Dendritic cell treated with granulocyte-macrophage colony-stimulating factor and Interleukin-4, amounts not matched to agents 40 ng/mL and 50 ng/mL, for 4 days (primary cell): ENCODE measurements at regions not wholly inside any gene's neighbourhood (a gene's known extent, or its start where the extent isn't known, plus 50 kb on each side); places are given as distances from the start of the nearest gene placed in this dataset.

Source experiments
- H3K27ac Mint-ChIP-seq: one replicate; pipeline ENCODE4 v1.8.0; 2022; ENCODE audit warnings: mild to moderate bottlenecking, mixed read lengths
- H3K27me3 Mint-ChIP-seq: one replicate; pipeline ENCODE4 v1.8.0; 2022; ENCODE audit warnings: mild to moderate bottlenecking, mixed read lengths
- H3K36me3 Mint-ChIP-seq: one replicate; pipeline ENCODE4 v1.8.0; 2022; ENCODE audit warnings: low read depth, mixed read lengths
- H3K4me1 Mint-ChIP-seq: one replicate; pipeline ENCODE4 v1.8.0; 2022; ENCODE audit warnings: low read depth, mixed read lengths
- H3K4me3 Mint-ChIP-seq: one replicate; pipeline ENCODE4 v1.8.0; 2022; ENCODE audit warnings: mild to moderate bottlenecking, moderate library complexity, mixed read lengths
- H3K9me3 Mint-ChIP-seq: one replicate; pipeline ENCODE4 v1.8.0; 2022; ENCODE audit warnings: mixed read lengths
- intact Hi-C: fragments of 100-400 bp; cut with micrococcal nuclease; formaldehyde crosslinking; loops from one replicate; pipeline ENCODE4 v1.15.0; 2022

GRCh38 chr17:14750866-14751265, 450.0 kb downstream of the HS3ST3B1 start:
- Mint-ChIP-seq H3K4me3 (no peak overlapping the region), H3K36me3 (no peaks in the 10 kb centered on the region), H3K9me3 (no peaks in the 10 kb centered on the region), H3K4me1 (peaks cover 33% of the 10 kb centered on the region), H3K27ac (no peak overlapping the region), H3K27me3 (no peaks in the 10 kb centered on the region)
- intact Hi-C loops, result no loop called here

DNA sequence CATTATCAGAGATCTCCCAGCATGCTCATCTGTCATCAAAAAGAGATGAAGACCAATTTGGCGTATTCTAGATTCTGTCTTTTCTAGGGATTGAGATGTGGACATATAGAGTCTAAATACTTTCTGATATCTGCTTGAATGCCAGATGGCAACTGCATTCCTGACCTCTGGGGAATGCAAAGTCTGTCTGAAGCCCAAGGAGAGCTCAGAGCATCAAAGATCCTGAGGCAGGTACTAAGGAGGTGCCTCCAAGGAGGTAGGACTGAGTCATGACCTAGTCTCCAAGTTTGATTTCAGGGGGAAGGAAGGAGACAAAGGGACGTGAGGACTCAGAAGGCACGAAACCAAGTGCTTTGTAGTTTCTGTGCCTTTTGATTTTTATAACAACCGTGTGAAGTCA, 448.4 kb downstream of the HS3ST3B1 start:
- H3K27ac Mint-ChIP-seq, result no peak overlapping the region
- H3K9me3 Mint-ChIP-seq, result no peaks in the 10 kb centered on the region
- H3K36me3 Mint-ChIP-seq, result no peaks in the 10 kb centered on the region
- no peaks in the 10 kb centered on the region for H3K27me3 Mint-ChIP-seq
- intact Hi-C loops, result loop anchor here (10.0 kb wide), 1 partner anchor 444 kb away; the partner anchor contains the start of gene HS3ST3B1
- H3K4me1 Mint-ChIP-seq, result peaks cover 44% of the 10 kb centered on the region
- no peak overlapping the region for H3K4me3 Mint-ChIP-seq

- intact Hi-C loops, result loop anchor here (10.0 kb wide), 1 partner anchor 443 kb away; the partner anchor contains the start of gene HS3ST3B1
These were observed 447.3 kb downstream of the HS3ST3B1 start for GRCh38 chr17:14748036-14748710.

DNA sequence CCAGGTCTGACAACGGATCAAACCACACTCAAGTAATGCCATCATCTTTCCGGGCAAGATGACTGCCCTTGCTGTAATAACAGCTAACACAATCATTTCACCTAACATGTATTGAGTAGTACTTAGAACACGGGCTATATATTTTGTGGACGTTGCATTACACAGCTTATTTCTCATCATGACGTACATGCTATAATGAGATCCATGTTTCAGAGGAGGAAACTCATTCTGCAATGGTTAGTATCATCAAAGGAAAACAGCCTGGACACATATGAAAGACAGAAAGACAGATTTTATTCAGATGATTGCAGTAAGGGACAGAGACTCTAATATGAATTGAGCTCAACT, 446.7 kb downstream of the HS3ST3B1 start:
- peak overlapping the region; percentile 43 for H3K27ac Mint-ChIP-seq
- H3K9me3 Mint-ChIP-seq, result no peaks in the 10 kb centered on the region
- no peaks in the 10 kb centered on the region for H3K27me3 Mint-ChIP-seq
- intact Hi-C loops, result loop anchor here (10.0 kb wide), 1 partner anchor 443 kb away; the partner anchor contains the start of gene HS3ST3B1
- no peaks in the 10 kb centered on the region for H3K36me3 Mint-ChIP-seq
- peaks cover 44% of the 10 kb centered on the region for H3K4me1 Mint-ChIP-seq
- H3K4me3 Mint-ChIP-seq, result no peak overlapping the region

More at GRCh38 chr17:14748036-14748710, 447.3 kb downstream of the HS3ST3B1 start:
- no peak overlapping the region for H3K4me3 Mint-ChIP-seq
- no peaks in the 10 kb centered on the region for H3K27me3 Mint-ChIP-seq
- H3K4me1 Mint-ChIP-seq, result peaks cover 44% of the 10 kb centered on the region
- H3K27ac Mint-ChIP-seq, result peak overlapping the region; percentile 43
- no peaks in the 10 kb centered on the region for H3K36me3 Mint-ChIP-seq
- H3K9me3 Mint-ChIP-seq, result no peaks in the 10 kb centered on the region

- Mint-ChIP-seq H3K36me3 (no peaks in the 10 kb centered on the region), H3K9me3 (no peaks in the 10 kb centered on the region), H3K4me1 (peaks cover 40% of the 10 kb centered on the region), H3K27ac (peak overlapping the region; percentile 43), H3K27me3 (no peaks in the 10 kb centered on the region), H3K4me3 (no peak overlapping the region)
- intact Hi-C loops, result loop anchor here (10.0 kb wide), 1 partner anchor 442 kb away; the partner anchor contains the start of gene HS3ST3B1
These were observed 446.1 kb downstream of the HS3ST3B1 start for GRCh38 chr17:14746822-14747602.

DNA sequence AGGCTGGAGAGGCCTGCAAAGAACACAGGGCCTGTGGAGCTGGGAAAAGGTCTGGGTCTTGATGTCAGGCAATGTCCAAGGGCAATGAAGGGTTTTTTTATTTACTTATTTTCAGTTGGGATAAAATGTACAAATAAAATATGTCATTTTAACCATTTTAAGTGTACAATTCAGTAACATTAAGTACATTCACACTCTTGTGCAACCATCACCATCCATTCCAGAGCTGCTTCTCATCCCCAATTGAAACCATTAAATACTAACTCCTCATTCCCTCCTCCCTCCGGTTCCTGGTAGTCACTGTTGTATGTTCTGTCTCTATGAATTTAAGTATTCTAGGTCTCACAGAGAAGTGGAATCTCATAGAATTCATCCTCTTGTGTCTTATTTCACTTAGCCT, 444.7 kb downstream of the HS3ST3B1 start:
- Mint-ChIP-seq H3K4me1 (peaks cover 45% of the 10 kb centered on the region), H3K36me3 (no peaks in the 10 kb centered on the region), H3K27ac (peak overlapping the region; percentile 51), H3K4me3 (no peak overlapping the region), H3K9me3 (no peaks in the 10 kb centered on the region), H3K27me3 (no peaks in the 10 kb centered on the region)
- intact Hi-C loops, result loop anchor here (10.0 kb wide), 1 partner anchor 441 kb away; the partner anchor contains the start of gene HS3ST3B1

DNA sequence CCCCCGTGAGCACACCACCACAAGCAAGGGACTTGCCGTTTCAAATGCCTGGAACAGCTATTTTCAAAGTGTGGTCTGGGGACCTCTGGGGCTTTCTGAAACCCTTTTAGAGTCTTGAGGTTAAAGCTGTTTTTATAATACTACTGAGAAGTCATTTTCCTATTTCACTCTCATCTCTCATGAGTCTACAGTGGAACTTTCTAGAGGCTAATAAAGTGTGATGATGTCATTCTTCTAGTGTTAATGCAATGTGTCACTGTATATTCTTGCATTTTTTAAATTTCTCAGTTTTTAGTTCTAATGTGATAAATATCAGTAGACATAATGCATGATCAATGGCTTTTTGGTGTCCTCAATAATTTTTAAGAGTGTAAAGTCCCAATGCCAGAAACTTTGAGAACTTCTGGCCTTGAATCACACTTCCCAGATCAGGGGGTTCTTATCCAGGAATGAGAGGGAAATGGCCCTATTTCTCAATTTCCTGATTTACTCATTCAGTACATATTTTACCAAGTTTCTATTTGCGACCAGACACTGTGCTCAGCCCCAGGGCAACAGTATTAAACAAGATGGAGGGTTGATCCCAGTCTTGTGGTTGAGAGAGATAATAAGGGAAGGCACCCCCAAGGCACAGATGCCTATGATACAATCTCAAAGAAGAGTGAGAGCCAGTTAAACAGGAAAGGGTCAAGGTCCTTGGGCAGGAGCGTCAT, 444.0 kb downstream of the HS3ST3B1 start:
- Mint-ChIP-seq H3K9me3 (no peaks in the 10 kb centered on the region), H3K27ac (peak overlapping the region; percentile 51), H3K27me3 (no peaks in the 10 kb centered on the region), H3K4me3 (no peak overlapping the region), H3K36me3 (no peaks in the 10 kb centered on the region), H3K4me1 (peaks cover 51% of the 10 kb centered on the region)
- intact Hi-C loops, result loop anchor here (10.0 kb wide), 1 partner anchor 440 kb away; the partner anchor contains the start of gene HS3ST3B1

DNA sequence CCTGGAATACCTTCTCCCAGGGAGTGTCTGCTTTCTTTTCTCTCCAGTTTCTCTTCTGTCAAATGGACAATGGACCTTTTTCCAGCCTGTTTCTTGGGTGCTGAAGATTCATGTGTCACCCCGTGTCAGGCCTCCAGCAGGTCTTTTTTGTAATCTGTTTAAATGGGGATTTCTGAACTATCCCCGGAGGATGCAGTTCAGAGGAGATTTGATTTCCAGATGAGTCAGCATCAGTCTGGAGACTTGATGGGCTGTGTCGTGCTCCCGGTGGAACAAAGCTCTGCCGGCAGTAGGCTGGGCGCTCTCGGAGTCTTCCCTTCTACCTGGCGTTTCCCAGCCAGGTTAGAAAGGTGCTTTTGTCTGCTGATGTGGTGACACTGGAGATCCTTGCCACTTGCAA, 440.6 kb downstream of the HS3ST3B1 start:
- Mint-ChIP-seq H3K9me3 (no peaks in the 10 kb centered on the region), H3K36me3 (no peaks in the 10 kb centered on the region), H3K27ac (no peak overlapping the region), H3K27me3 (no peaks in the 10 kb centered on the region), H3K4me3 (no peak overlapping the region), H3K4me1 (peaks cover 61% of the 10 kb centered on the region)
- intact Hi-C loops, result loop anchor here (1.0 to 10.0 kb wide), 2 partner anchors 20 to 437 kb away; partner anchors contain the start of gene HS3ST3B1

- Mint-ChIP-seq H3K9me3 (no peaks in the 10 kb centered on the region), H3K27me3 (no peaks in the 10 kb centered on the region), H3K27ac (peak overlapping the region; percentile 48), H3K4me1 (peaks cover 49% of the 10 kb centered on the region), H3K4me3 (no peak overlapping the region), H3K36me3 (no peaks in the 10 kb centered on the region)
- intact Hi-C loops, result loop anchor here (5.0 to 10.0 kb wide), 2 partner anchors 37 to 435 kb away; partner anchors contain the start of gene HS3ST3B1
These were observed 439.0 kb downstream of the HS3ST3B1 start for GRCh38 chr17:14739656-14740431.

GRCh38 chr17:14738652-14738988, 437.7 kb downstream of the HS3ST3B1 start:
- H3K4me1 Mint-ChIP-seq, result peaks cover 58% of the 10 kb centered on the region
- no peaks in the 10 kb centered on the region for H3K27me3 Mint-ChIP-seq
- H3K36me3 Mint-ChIP-seq, result no peaks in the 10 kb centered on the region
- peak overlapping the region; percentile 48 for H3K27ac Mint-ChIP-seq
- H3K9me3 Mint-ChIP-seq, result no peaks in the 10 kb centered on the region
- intact Hi-C loops, result loop anchor here (1.0 to 5.0 kb wide), 2 partner anchors 39 to 133 kb away; no protein-coding TSS in a partner anchor
- H3K4me3 Mint-ChIP-seq, result no peak overlapping the region

- no peaks in the 10 kb centered on the region for H3K27me3 Mint-ChIP-seq
- no peak overlapping the region for H3K4me3 Mint-ChIP-seq
- peak overlapping the region; percentile 48 for H3K27ac Mint-ChIP-seq
- no peaks in the 10 kb centered on the region for H3K36me3 Mint-ChIP-seq
- H3K9me3 Mint-ChIP-seq, result no peaks in the 10 kb centered on the region
- peaks cover 63% of the 10 kb centered on the region for H3K4me1 Mint-ChIP-seq
- intact Hi-C loops, result loop anchor here (1.0 to 5.0 kb wide), 2 partner anchors 39 to 133 kb away; no protein-coding TSS in a partner anchor
These were observed 437.2 kb downstream of the HS3ST3B1 start for GRCh38 chr17:14737984-14738651.

DNA sequence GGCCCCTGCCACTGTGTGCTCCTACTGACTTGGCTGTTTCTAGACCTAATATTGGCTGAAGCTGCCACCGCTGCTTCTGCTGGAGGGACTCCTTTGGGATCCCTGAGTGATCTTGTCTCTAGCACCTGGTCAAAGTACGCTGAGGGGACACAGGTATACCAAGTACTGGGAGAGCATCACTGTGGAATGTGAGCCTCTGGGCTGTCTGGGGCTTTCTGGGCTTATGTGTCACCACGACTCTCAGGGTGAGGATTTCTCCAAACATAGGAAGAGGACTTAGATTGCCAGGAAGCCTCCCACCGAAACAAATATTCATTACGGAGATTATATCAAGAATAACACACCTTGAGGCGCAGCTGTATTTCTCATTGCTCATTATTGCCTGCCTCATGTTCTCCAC, 435.8 kb downstream of the HS3ST3B1 start:
- peaks cover 76% of the 10 kb centered on the region for H3K4me1 Mint-ChIP-seq
- no peak overlapping the region for H3K27ac Mint-ChIP-seq
- intact Hi-C loops, result loop anchor here (5.0 kb wide), 1 partner anchor 41 kb away; no protein-coding TSS in a partner anchor
- no peaks in the 10 kb centered on the region for H3K36me3 Mint-ChIP-seq
- peaks cover 5% of the 10 kb centered on the region for H3K9me3 Mint-ChIP-seq
- no peaks in the 10 kb centered on the region for H3K27me3 Mint-ChIP-seq
- no peak overlapping the region for H3K4me3 Mint-ChIP-seq
